ENCODE measurements at regions not wholly inside any gene's neighbourhood (a gene's known extent, or its start where the extent isn't known, plus 50 kb on each side); places are given as distances from the start of the nearest gene placed in this dataset.
A peak's percentile ranks its signal among the peaks of the same experiment; 100 is the strongest.

- Mint-ChIP-seq H3K27me3 (peaks cover 80% of the 10 kb centered on the region), H3K4me1 (peaks cover 15% of the 10 kb centered on the region), H3K27ac (no peak overlapping the region), H3K4me3 (no peak overlapping the region), H3K9me3 (peaks cover 5% of the 10 kb centered on the region), H3K36me3 (no peaks in the 10 kb centered on the region)
- no peak for ATAC-seq
Measured at GRCh38 chr9:93826905-93827544, 128.1 kb downstream of the BARX1 start.

GRCh38 chr9:93826209-93826608 is 128.9 kb downstream of the BARX1 start:
- H3K9me3 Mint-ChIP-seq = peaks cover 13% of the 10 kb centered on the region
- peaks cover 82% of the 10 kb centered on the region for H3K27me3 Mint-ChIP-seq
- H3K4me1 Mint-ChIP-seq = peaks cover 15% of the 10 kb centered on the region
- no peak overlapping the region for H3K27ac Mint-ChIP-seq
- peak overlapping the region; percentile 65 for H3K4me3 Mint-ChIP-seq
- no peak for ATAC-seq
- no peaks in the 10 kb centered on the region for H3K36me3 Mint-ChIP-seq

- no peaks in the 10 kb centered on the region for H3K36me3 Mint-ChIP-seq
- no peak overlapping the region for H3K4me3 Mint-ChIP-seq
- H3K27ac Mint-ChIP-seq = no peak overlapping the region
- H3K4me1 Mint-ChIP-seq = peaks cover 15% of the 10 kb centered on the region
- peaks cover 13% of the 10 kb centered on the region for H3K9me3 Mint-ChIP-seq
- H3K27me3 Mint-ChIP-seq = peaks cover 82% of the 10 kb centered on the region
- no peak for ATAC-seq
Measured at GRCh38 chr9:93825348-93826115, 129.6 kb downstream of the BARX1 start.

- ATAC-seq = no peak
- H3K36me3 Mint-ChIP-seq = no peaks in the 10 kb centered on the region
- H3K27me3 Mint-ChIP-seq = peaks cover 78% of the 10 kb centered on the region
- H3K27ac Mint-ChIP-seq = no peak overlapping the region
- peaks cover 15% of the 10 kb centered on the region for H3K4me1 Mint-ChIP-seq
- peaks cover 13% of the 10 kb centered on the region for H3K9me3 Mint-ChIP-seq
- no peak overlapping the region for H3K4me3 Mint-ChIP-seq
Measured at GRCh38 chr9:93824386-93825294, 130.5 kb downstream of the BARX1 start.

GRCh38 chr9:93823245-93824072 is 131.7 kb downstream of the BARX1 start:
- H3K4me1 Mint-ChIP-seq = peaks cover 15% of the 10 kb centered on the region
- no peaks in the 10 kb centered on the region for H3K36me3 Mint-ChIP-seq
- H3K4me3 Mint-ChIP-seq = no peak overlapping the region
- H3K9me3 Mint-ChIP-seq = peaks cover 14% of the 10 kb centered on the region
- peaks cover 66% of the 10 kb centered on the region for H3K27me3 Mint-ChIP-seq
- H3K27ac Mint-ChIP-seq = no peak overlapping the region
- ATAC-seq = no peak

- Mint-ChIP-seq H3K27me3 (peaks cover 63% of the 10 kb centered on the region), H3K36me3 (no peaks in the 10 kb centered on the region), H3K27ac (no peak overlapping the region), H3K9me3 (peaks cover 19% of the 10 kb centered on the region), H3K4me1 (peaks cover 13% of the 10 kb centered on the region), H3K4me3 (no peak overlapping the region)
- no peak for ATAC-seq
Measured at GRCh38 chr9:93822229-93822628, 132.9 kb downstream of the BARX1 start.

GRCh38 chr9:93821307-93821703 is 133.8 kb downstream of the BARX1 start:
- Mint-ChIP-seq H3K9me3 (peaks cover 19% of the 10 kb centered on the region), H3K4me1 (peaks cover 4% of the 10 kb centered on the region), H3K27ac (no peak overlapping the region), H3K4me3 (no peak overlapping the region), H3K27me3 (peaks cover 54% of the 10 kb centered on the region), H3K36me3 (no peaks in the 10 kb centered on the region)
- ATAC-seq = no peak

GRCh38 chr9:93820667-93821306 is 134.4 kb downstream of the BARX1 start:
- Mint-ChIP-seq H3K4me3 (no peak overlapping the region), H3K36me3 (no peaks in the 10 kb centered on the region), H3K27me3 (peaks cover 53% of the 10 kb centered on the region), H3K4me1 (no peaks in the 10 kb centered on the region), H3K9me3 (peaks cover 19% of the 10 kb centered on the region), H3K27ac (no peak overlapping the region)
- ATAC-seq = no peak

GRCh38 chr9:93819905-93820304 is 135.2 kb downstream of the BARX1 start:
- no peak for ATAC-seq
- Mint-ChIP-seq H3K9me3 (peaks cover 19% of the 10 kb centered on the region), H3K4me1 (no peaks in the 10 kb centered on the region), H3K4me3 (no peak overlapping the region), H3K36me3 (no peaks in the 10 kb centered on the region), H3K27me3 (peaks cover 54% of the 10 kb centered on the region), H3K27ac (no peak overlapping the region)

- H3K27me3 Mint-ChIP-seq = peaks cover 48% of the 10 kb centered on the region
- peaks cover 19% of the 10 kb centered on the region for H3K9me3 Mint-ChIP-seq
- ATAC-seq = no peak
- no peaks in the 10 kb centered on the region for H3K4me1 Mint-ChIP-seq
- no peak overlapping the region for H3K4me3 Mint-ChIP-seq
- no peak overlapping the region for H3K27ac Mint-ChIP-seq
- H3K36me3 Mint-ChIP-seq = no peaks in the 10 kb centered on the region
Measured at GRCh38 chr9:93818827-93819472, 136.2 kb downstream of the BARX1 start.

- Mint-ChIP-seq H3K9me3 (peaks cover 18% of the 10 kb centered on the region), H3K36me3 (no peaks in the 10 kb centered on the region), H3K27ac (no peak overlapping the region), H3K27me3 (peaks cover 47% of the 10 kb centered on the region), H3K4me1 (no peaks in the 10 kb centered on the region), H3K4me3 (no peak overlapping the region)
- ATAC-seq = no peak
Measured at GRCh38 chr9:93818237-93818636, 136.9 kb downstream of the BARX1 start.

GRCh38 chr9:93815677-93816076 is 139.5 kb downstream of the BARX1 start:
- peaks cover 21% of the 10 kb centered on the region for H3K27me3 Mint-ChIP-seq

GRCh38 chr9:93815135-93815534 is 140.0 kb downstream of the BARX1 start:
- Mint-ChIP-seq H3K4me1 (no peaks in the 10 kb centered on the region), H3K27me3 (peaks cover 16% of the 10 kb centered on the region)

More at GRCh38 chr9:93815677-93816076, 139.5 kb downstream of the BARX1 start:
- Mint-ChIP-seq H3K36me3 (no peaks in the 10 kb centered on the region), H3K27ac (no peak overlapping the region), H3K9me3 (peaks cover 5% of the 10 kb centered on the region), H3K4me3 (no peak overlapping the region), H3K4me1 (no peaks in the 10 kb centered on the region)
- no peak for ATAC-seq

More at GRCh38 chr9:93815135-93815534, 140.0 kb downstream of the BARX1 start:
- no peak for ATAC-seq
- H3K36me3 Mint-ChIP-seq = no peaks in the 10 kb centered on the region
- no peak overlapping the region for H3K27ac Mint-ChIP-seq
- H3K4me3 Mint-ChIP-seq = no peak overlapping the region
- peaks cover 5% of the 10 kb centered on the region for H3K9me3 Mint-ChIP-seq

Measured in stimulated activated memory B cell treated with anti-CD40 and anti-IgM and Interleukin-4, amounts not matched to agents 10 μg/mL and 1 μg/mL and 100 μg/mL, for 72 hours (primary cell).